ENCODE measurements at regions not wholly inside any gene's neighbourhood (a gene's known extent, or its start where the extent isn't known, plus 50 kb on each side); places are given as distances from the start of the nearest gene placed in this dataset.
"Not testable (repeated sequence)": the region's sequence is repeated elsewhere in the genome, so short reads cannot be mapped to it uniquely, and the experiment has no call there.

- Histone ChIP-seq H3K27ac (ENCODE audit: low read depth, low read length, poor library complexity, severe bottlenecking) (no peak overlapping the region), H3K36me3 (ENCODE audit: insufficient read depth, low read length) (no peaks in the 10 kb centered on the region), H4K20me1 (ENCODE audit: insufficient read depth, low read length) (no peaks in the 10 kb centered on the region), H3K9me3 (ENCODE audit: low read length) (no peaks in the 10 kb centered on the region), H3K4me1 (ENCODE audit: insufficient read depth, low read length, poor library complexity, severe bottlenecking) (no peaks in the 10 kb centered on the region), H3K4me3 (ENCODE audit: low read depth, low read length, poor library complexity, severe bottlenecking) (no peak overlapping the region), H3K9me2 (ENCODE audit: insufficient read depth, low read length) (no peaks in the 10 kb centered on the region), H3K79me2 (ENCODE audit: insufficient read depth, low read depth, low read length) (no peaks in the 10 kb centered on the region), H2AFZ (ENCODE audit: low read length) (no peak overlapping the region), H3K4me2 (ENCODE audit: low read length) (no peak overlapping the region)
- BruUV-seq (replicated peaks) = no TSS peak
- CTCF ChIA-PET (ENCODE audit: unreplicated experiment) = no interaction called here
- no peak for DNase-seq (ENCODE audit: low spot score)
- POLR2A ChIA-PET = interaction anchor here (0.7 kb wide), 1 partner anchor 9 kb away, joined by 3 read pairs; no protein-coding TSS in a partner anchor
- intact Hi-C loops (cut with micrococcal nuclease; ENCODE audit: unreplicated experiment) = no loop called here
- TF ChIP-seq EZH2phosphoT487 (IDR thresholded peaks at IDR 0.05; ENCODE audit: borderline replicate concordance, low read depth, low read length) = no peak
- TF ChIP-seq CTCF (conservative IDR thresholded peaks at IDR 0.05; ENCODE audit: low read length) = no peak
Observed at GRCh38 chr3:28623106-28623505, 274.5 kb upstream of the AZI2 start.

- H3K36me3 ChIP-seq (ENCODE audit: insufficient read depth, low read length) = no peaks in the 10 kb centered on the region
- no peaks in the 10 kb centered on the region for H4K20me1 ChIP-seq (ENCODE audit: insufficient read depth, low read length)
- no peak overlapping the region for H3K4me3 ChIP-seq (ENCODE audit: low read depth, low read length, poor library complexity, severe bottlenecking)
- no peak for DNase-seq (ENCODE audit: low spot score)
- ChIA-PET CTCF (ENCODE audit: unreplicated experiment) (no interaction called here), POLR2A (no interaction called here)
- BruUV-seq (replicated peaks) = no TSS peak
- no peaks in the 10 kb centered on the region for H3K9me3 ChIP-seq (ENCODE audit: low read length)
- TF ChIP-seq CTCF (conservative IDR thresholded peaks at IDR 0.05; ENCODE audit: low read length) = no peak
- no peak for TF ChIP-seq EZH2phosphoT487 (IDR thresholded peaks at IDR 0.05; ENCODE audit: borderline replicate concordance, low read depth, low read length)
- intact Hi-C loops (cut with micrococcal nuclease; ENCODE audit: unreplicated experiment) = no loop called here
- H3K79me2 ChIP-seq (ENCODE audit: insufficient read depth, low read depth, low read length) = no peaks in the 10 kb centered on the region
- H2AFZ ChIP-seq (ENCODE audit: low read length) = no peak overlapping the region
- no peaks in the 10 kb centered on the region for H3K9me2 ChIP-seq (ENCODE audit: insufficient read depth, low read length)
- H3K27ac ChIP-seq (ENCODE audit: low read depth, low read length, poor library complexity, severe bottlenecking) = no peak overlapping the region
- no peak overlapping the region for H3K4me2 ChIP-seq (ENCODE audit: low read length)
- H3K4me1 ChIP-seq (ENCODE audit: insufficient read depth, low read length, poor library complexity, severe bottlenecking) = no peaks in the 10 kb centered on the region
Observed at GRCh38 chr3:28624084-28624483, 275.5 kb upstream of the AZI2 start.

GRCh38 chr3:28627843-28628242 is 279.2 kb upstream of the AZI2 start:
- H4K20me1 ChIP-seq (ENCODE audit: insufficient read depth, low read length); H3K79me2 ChIP-seq (ENCODE audit: insufficient read depth, low read depth, low read length); POLR2A ChIA-PET; H2AFZ ChIP-seq (ENCODE audit: low read length); H3K36me3 ChIP-seq (ENCODE audit: insufficient read depth, low read length); intact Hi-C loops (cut with micrococcal nuclease; ENCODE audit: unreplicated experiment); BruUV-seq (replicated peaks); H3K4me3 ChIP-seq (ENCODE audit: low read depth, low read length, poor library complexity, severe bottlenecking); CTCF ChIA-PET (ENCODE audit: unreplicated experiment); H3K9me2 ChIP-seq (ENCODE audit: insufficient read depth, low read length); H3K9me3 ChIP-seq (ENCODE audit: low read length); DNase-seq (ENCODE audit: low spot score); H3K27ac ChIP-seq (ENCODE audit: low read depth, low read length, poor library complexity, severe bottlenecking); H3K4me2 ChIP-seq (ENCODE audit: low read length); H3K4me1 ChIP-seq (ENCODE audit: insufficient read depth, low read length, poor library complexity, severe bottlenecking): not testable (repeated sequence)

Data from OCI-LY7 (cell line).